Activated naive CD4-positive, alpha-beta T cell treated with anti-CD3 and anti-CD28 coated beads, Interleukin-2, amount 50 U/mL, for 24 hours (primary cell): ENCODE measurements at regions not wholly inside any gene's neighbourhood (a gene's known extent, or its start where the extent isn't known, plus 50 kb on each side); places are given as distances from the start of the nearest gene placed in this dataset.

Experiments used
- H3K27ac Mint-ChIP-seq: one replicate; pipeline ENCODE4 v1.8.0; 2021; ENCODE audit warnings: mild to moderate bottlenecking, mixed read lengths
- H3K27me3 Mint-ChIP-seq: one replicate; pipeline ENCODE4 v1.8.0; 2021; ENCODE audit warnings: mixed read lengths
- H3K36me3 Mint-ChIP-seq: one replicate; pipeline ENCODE4 v1.8.0; 2021; ENCODE audit warnings: mixed read lengths
- H3K4me1 Mint-ChIP-seq: one replicate; pipeline ENCODE4 v1.8.0; 2021; ENCODE audit warnings: mixed read lengths
- H3K4me3 Mint-ChIP-seq: one replicate; pipeline ENCODE4 v1.8.0; 2021; ENCODE audit warnings: mild to moderate bottlenecking, mixed read lengths
- H3K9me3 Mint-ChIP-seq: one replicate; pipeline ENCODE4 v1.8.0; 2021; ENCODE audit warnings: mixed read lengths

DNA sequence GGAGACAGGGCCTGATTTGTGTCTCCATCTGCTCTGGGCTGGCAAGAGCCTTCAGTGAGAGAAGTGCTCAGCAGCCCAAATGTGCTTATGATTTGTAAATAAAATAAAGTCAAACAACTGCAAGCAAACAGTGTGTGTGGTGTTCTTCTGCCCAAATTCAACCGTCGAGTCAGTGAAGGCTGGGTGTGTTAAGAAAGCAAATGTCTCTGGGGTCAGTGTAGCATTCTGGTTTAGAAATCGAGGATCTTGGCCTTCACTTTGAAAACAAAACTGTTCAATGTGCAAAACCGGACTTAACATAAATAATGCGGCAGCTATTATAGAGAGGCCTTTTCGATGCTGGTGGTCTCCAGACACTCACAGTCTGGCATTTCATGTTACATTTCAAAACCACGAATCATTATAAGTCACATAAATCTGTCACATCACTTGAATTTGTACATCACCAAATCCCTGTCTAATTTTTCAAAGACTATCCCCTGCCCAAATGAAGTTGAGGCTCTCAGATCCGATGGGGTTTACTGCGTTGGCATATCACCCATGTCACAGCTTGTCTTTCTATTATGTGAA lies 158.6 kb upstream of the MYOCD start:
- Mint-ChIP-seq H3K9me3 (peaks cover 6% of the 10 kb centered on the region), H3K36me3 (no peaks in the 10 kb centered on the region), H3K4me3 (no peak overlapping the region), H3K27me3 (no peaks in the 10 kb centered on the region), H3K4me1 (no peaks in the 10 kb centered on the region), H3K27ac (no peak overlapping the region)

DNA sequence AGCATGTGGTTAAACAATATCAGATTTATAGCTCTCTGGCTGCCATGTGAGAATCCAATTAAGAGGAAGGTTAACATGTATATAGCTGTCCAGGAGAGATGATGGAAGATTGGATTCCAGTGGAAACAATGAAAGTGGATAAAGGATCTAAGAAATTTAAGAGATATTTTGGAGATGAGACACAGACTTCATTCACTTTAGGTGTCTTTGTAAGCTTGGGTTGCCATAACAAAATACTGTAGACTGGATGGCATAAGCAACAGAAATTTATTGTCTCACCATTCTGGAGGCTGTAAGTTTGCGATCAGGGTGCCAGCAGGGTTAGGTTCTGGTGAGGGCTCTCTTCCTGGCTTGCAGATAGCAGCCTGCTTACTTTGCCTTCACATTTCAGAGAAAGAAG lies 155.9 kb upstream of the MYOCD start:
- no peak overlapping the region for H3K27ac Mint-ChIP-seq
- no peaks in the 10 kb centered on the region for H3K9me3 Mint-ChIP-seq
- no peaks in the 10 kb centered on the region for H3K27me3 Mint-ChIP-seq
- H3K36me3 Mint-ChIP-seq, result no peaks in the 10 kb centered on the region
- H3K4me3 Mint-ChIP-seq, result no peak overlapping the region
- no peaks in the 10 kb centered on the region for H3K4me1 Mint-ChIP-seq

- H3K27ac Mint-ChIP-seq, result no peak overlapping the region
- H3K27me3 Mint-ChIP-seq, result no peaks in the 10 kb centered on the region
These were observed 155.2 kb upstream of the MYOCD start for GRCh38 chr17:12510535-12510934.

GRCh38 chr17:12512694-12513355 lies 152.9 kb upstream of the MYOCD start:
- H3K27me3 Mint-ChIP-seq, result no peaks in the 10 kb centered on the region
- H3K4me1 Mint-ChIP-seq, result no peaks in the 10 kb centered on the region
- H3K4me3 Mint-ChIP-seq, result no peak overlapping the region
- H3K27ac Mint-ChIP-seq, result no peak overlapping the region
- no peaks in the 10 kb centered on the region for H3K36me3 Mint-ChIP-seq
- no peaks in the 10 kb centered on the region for H3K9me3 Mint-ChIP-seq

More at GRCh38 chr17:12510535-12510934, 155.2 kb upstream of the MYOCD start:
- H3K4me1 Mint-ChIP-seq, result no peaks in the 10 kb centered on the region
- H3K9me3 Mint-ChIP-seq, result no peaks in the 10 kb centered on the region
- H3K36me3 Mint-ChIP-seq, result no peaks in the 10 kb centered on the region
- no peak overlapping the region for H3K4me3 Mint-ChIP-seq

- Mint-ChIP-seq H3K27ac (no peak overlapping the region), H3K9me3 (no peaks in the 10 kb centered on the region), H3K36me3 (no peaks in the 10 kb centered on the region), H3K4me1 (no peaks in the 10 kb centered on the region), H3K27me3 (no peaks in the 10 kb centered on the region), H3K4me3 (no peak overlapping the region)
These were observed 151.1 kb upstream of the MYOCD start for GRCh38 chr17:12514596-12514995.

DNA sequence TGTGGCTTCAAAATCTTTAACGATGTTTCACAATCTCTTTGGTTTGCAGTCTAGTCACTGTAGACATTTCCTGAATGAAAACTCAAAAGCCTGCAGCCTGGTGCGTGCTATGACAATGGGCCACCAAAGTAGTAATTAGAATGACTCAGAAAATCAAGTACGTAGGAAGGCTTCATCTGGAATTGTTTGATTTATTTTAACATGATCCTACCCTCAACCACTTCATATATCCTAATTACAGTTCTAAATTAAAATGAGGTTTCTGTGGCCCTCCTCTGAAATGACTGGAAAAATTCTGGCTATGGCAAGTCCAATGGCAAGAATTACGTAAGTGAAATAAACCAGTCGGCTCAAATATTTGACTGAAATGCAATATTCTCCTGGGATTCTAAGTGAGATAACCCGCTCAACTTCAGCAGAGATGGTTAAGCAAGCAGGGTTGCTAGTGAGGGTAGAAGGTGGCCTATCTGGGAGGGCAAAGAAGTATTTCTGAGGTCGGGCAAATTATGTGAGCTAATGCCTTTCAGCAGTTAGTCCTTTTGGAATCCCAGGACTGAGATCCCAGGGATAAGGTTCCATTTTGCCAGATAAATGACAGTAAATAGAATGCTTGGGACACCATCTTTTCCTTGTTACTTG lies 145.6 kb upstream of the MYOCD start:
- Mint-ChIP-seq H3K27ac (no peak overlapping the region), H3K4me1 (no peaks in the 10 kb centered on the region), H3K36me3 (no peaks in the 10 kb centered on the region), H3K4me3 (no peak overlapping the region), H3K9me3 (no peaks in the 10 kb centered on the region), H3K27me3 (no peaks in the 10 kb centered on the region)

DNA sequence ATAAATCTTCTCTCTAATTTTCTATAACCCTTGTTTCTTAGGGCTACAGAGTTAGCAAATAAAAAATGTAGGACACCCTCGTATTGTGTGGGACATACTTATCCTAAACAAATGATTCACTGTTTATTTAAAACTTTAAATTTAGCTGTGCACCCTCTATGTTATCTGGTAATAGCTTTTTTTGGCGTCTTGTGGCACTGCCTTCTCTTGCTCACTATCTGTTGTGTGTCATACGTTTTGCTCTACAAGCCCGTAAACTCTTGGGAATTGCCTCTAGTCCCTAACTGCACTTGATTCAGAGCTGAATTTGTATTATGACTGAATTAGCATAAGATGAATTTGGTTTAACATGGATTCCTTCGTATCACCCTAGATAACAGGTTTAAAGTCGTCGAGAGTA lies 144.3 kb upstream of the MYOCD start:
- Mint-ChIP-seq H3K36me3 (no peaks in the 10 kb centered on the region), H3K4me1 (no peaks in the 10 kb centered on the region), H3K27ac (no peak overlapping the region), H3K9me3 (no peaks in the 10 kb centered on the region), H3K4me3 (no peak overlapping the region), H3K27me3 (no peaks in the 10 kb centered on the region)

- Mint-ChIP-seq H3K4me3 (no peak overlapping the region), H3K36me3 (no peaks in the 10 kb centered on the region), H3K27me3 (no peaks in the 10 kb centered on the region), H3K27ac (no peak overlapping the region), H3K9me3 (no peaks in the 10 kb centered on the region), H3K4me1 (no peaks in the 10 kb centered on the region)
These were observed 143.4 kb upstream of the MYOCD start for GRCh38 chr17:12522336-12522735.

DNA sequence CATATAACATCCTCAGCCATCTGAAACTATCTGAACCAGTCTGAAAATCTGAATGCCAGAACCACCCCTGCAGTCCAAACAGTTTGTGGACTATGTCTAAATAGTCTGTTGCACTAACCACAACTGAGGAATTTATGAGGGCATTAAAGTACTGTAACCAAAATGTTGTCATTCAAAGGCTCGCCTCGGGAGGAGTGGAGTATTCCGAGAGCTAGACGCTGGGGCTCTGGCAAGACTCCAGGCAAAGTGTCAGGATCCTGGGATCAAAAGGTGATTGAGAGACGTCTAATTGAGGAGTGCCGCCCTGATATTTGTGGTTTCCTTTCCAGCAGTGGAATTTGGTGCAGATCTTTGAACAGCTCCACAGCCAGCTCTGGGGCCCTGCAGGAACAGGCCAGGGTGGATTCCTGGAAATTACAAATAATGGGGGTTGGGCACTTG lies 142.9 kb upstream of the MYOCD start:
- Mint-ChIP-seq H3K9me3 (no peaks in the 10 kb centered on the region), H3K27ac (no peak overlapping the region), H3K36me3 (no peaks in the 10 kb centered on the region), H3K27me3 (no peaks in the 10 kb centered on the region), H3K4me1 (no peaks in the 10 kb centered on the region), H3K4me3 (no peak overlapping the region)

- Mint-ChIP-seq H3K4me3 (no peak overlapping the region), H3K27me3 (no peaks in the 10 kb centered on the region), H3K9me3 (no peaks in the 10 kb centered on the region), H3K27ac (no peak overlapping the region), H3K36me3 (no peaks in the 10 kb centered on the region), H3K4me1 (no peaks in the 10 kb centered on the region)
These were observed 142.4 kb upstream of the MYOCD start for GRCh38 chr17:12523244-12523643.

- H3K4me3 Mint-ChIP-seq, result no peak overlapping the region
- no peaks in the 10 kb centered on the region for H3K4me1 Mint-ChIP-seq
- peaks cover 2% of the 10 kb centered on the region for H3K27me3 Mint-ChIP-seq
- H3K27ac Mint-ChIP-seq, result no peak overlapping the region
- H3K9me3 Mint-ChIP-seq, result no peaks in the 10 kb centered on the region
- no peaks in the 10 kb centered on the region for H3K36me3 Mint-ChIP-seq
These were observed 137.7 kb upstream of the MYOCD start for GRCh38 chr17:12528036-12528435.

DNA sequence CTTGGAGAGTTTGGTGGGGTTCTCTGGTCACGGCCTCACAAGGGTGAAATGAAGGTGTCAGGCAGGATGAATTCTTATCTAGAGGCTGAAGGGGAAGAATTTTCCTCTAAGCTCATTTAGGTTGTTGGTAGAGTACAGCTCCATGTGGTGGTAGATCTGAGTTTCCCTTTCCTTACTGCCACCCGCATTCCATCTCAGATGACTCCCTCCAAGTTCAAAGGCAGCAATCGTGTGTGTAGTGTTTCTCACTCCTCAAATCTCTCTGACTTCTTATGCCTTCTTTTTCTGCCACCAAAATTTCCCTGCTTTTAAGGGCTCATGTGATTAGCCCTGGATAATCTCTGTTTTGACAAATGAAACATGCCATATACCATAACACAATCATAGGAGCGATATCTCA lies 135.5 kb upstream of the MYOCD start:
- peaks cover 2% of the 10 kb centered on the region for H3K27me3 Mint-ChIP-seq
- no peaks in the 10 kb centered on the region for H3K9me3 Mint-ChIP-seq

GRCh38 chr17:12536021-12536420 lies 129.7 kb upstream of the MYOCD start:
- no peak overlapping the region for H3K4me3 Mint-ChIP-seq
- no peaks in the 10 kb centered on the region for H3K4me1 Mint-ChIP-seq
- no peak overlapping the region for H3K27ac Mint-ChIP-seq
- no peaks in the 10 kb centered on the region for H3K36me3 Mint-ChIP-seq
- peaks cover 7% of the 10 kb centered on the region for H3K9me3 Mint-ChIP-seq
- peaks cover 2% of the 10 kb centered on the region for H3K27me3 Mint-ChIP-seq

More for the DNA sequence above, 135.5 kb upstream of the MYOCD start:
- Mint-ChIP-seq H3K4me1 (no peaks in the 10 kb centered on the region), H3K4me3 (no peak overlapping the region), H3K36me3 (no peaks in the 10 kb centered on the region), H3K27ac (no peak overlapping the region)

- Mint-ChIP-seq H3K27ac (no peak overlapping the region), H3K27me3 (peaks cover 2% of the 10 kb centered on the region), H3K36me3 (no peaks in the 10 kb centered on the region), H3K9me3 (peaks cover 10% of the 10 kb centered on the region), H3K4me3 (no peak overlapping the region), H3K4me1 (no peaks in the 10 kb centered on the region)
These were observed 129.2 kb upstream of the MYOCD start for GRCh38 chr17:12536472-12536871.

GRCh38 chr17:12537436-12537835 lies 128.3 kb upstream of the MYOCD start:
- Mint-ChIP-seq H3K9me3 (peaks cover 12% of the 10 kb centered on the region), H3K4me1 (no peaks in the 10 kb centered on the region), H3K27me3 (peaks cover 2% of the 10 kb centered on the region), H3K4me3 (no peak overlapping the region), H3K36me3 (no peaks in the 10 kb centered on the region), H3K27ac (no peak overlapping the region)

DNA sequence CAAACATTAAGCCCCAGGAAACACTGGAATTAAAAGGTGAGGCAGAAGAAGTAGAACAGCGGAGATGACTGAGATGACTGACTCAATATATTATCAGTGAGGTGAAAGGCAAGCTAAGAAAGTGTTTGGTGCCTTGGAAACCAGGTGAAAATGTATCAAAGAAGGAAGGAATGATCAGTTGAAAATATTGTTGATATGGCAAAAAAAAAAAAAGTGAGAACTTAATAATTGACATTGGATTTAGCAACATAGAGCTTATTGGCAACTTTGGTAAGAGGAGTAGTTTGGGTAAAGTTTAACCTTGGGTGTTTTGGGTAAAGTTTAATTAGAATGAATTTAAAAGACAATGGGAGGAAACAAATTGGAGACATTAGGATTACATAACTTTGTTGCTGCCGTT lies 127.7 kb upstream of the MYOCD start:
- Mint-ChIP-seq H3K27me3 (peaks cover under 1% of the 10 kb centered on the region), H3K4me1 (no peaks in the 10 kb centered on the region), H3K9me3 (peaks cover 12% of the 10 kb centered on the region), H3K36me3 (no peaks in the 10 kb centered on the region), H3K27ac (no peak overlapping the region), H3K4me3 (no peak overlapping the region)
